ENCODE measurements at regions not wholly inside any gene's neighbourhood (a gene's known extent, or its start where the extent isn't known, plus 50 kb on each side); places are given as distances from the start of the nearest gene placed in this dataset.
"Not testable (repeated sequence)": the region's sequence is repeated elsewhere in the genome, so short reads cannot be mapped to it uniquely, and the experiment has no call there.

DNA sequence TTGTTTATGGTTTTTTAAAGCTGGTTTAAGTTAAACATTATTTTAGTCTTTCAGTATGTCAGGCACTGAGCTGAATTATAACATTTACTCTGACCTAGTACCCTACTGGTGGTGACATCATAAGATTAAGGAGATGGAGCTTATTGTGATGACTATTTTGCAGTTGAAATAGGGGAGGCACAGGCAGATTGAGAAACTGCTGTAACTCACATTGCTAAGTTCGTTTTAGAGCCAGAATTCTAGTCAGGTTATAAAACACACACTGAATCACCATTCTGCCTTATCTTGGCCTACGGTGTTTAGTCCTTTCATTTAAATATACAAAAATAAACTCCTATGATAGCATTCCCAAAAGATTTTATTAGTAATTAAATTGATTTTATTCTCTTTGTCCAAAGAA is 584.1 kb downstream of the TFAP2A start:
- intact Hi-C loops (cut with DNase I; ENCODE audit: low total_unique reads) = no loop called here
- no peaks in the 10 kb centered on the region for H3K36me3 ChIP-seq
- WGBS, 5 donors = 60 to 66% (median 61%) methylated on average over 2 of the region's 2 CpGs

DNA sequence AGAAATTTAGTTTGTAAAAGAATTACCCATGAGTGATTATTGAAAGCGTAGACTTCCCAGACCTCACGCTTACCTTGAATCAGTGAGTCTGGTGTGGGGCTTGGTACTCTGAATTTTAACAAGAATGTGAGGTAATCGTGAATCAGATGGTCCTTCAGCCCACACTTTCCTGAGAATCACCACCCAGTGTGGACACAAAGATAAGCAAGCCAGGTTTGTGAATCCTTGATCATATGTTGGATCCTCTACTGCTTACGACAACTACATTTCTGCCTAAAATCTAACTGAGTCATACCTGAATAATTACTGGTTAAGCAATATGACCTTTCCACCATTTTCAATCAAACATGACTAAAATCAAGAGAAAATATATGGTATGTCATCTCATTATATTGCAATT is 589.3 kb downstream of the TFAP2A start:
- no peaks in the 10 kb centered on the region for H3K9me3 ChIP-seq
- H3K36me3 ChIP-seq = no peaks in the 10 kb centered on the region
- no peaks in the 10 kb centered on the region for H3K4me1 ChIP-seq
- no peak overlapping the region for H3K4me3 ChIP-seq
- intact Hi-C loops (cut with DNase I; ENCODE audit: low total_unique reads) = no loop called here
- TF ChIP-seq POLR2A (IDR thresholded peaks at IDR 0.05) = no peak
- no peak for TF ChIP-seq POLR2AphosphoS5 (IDR thresholded peaks at IDR 0.05)
- TF ChIP-seq, protein P1, sequence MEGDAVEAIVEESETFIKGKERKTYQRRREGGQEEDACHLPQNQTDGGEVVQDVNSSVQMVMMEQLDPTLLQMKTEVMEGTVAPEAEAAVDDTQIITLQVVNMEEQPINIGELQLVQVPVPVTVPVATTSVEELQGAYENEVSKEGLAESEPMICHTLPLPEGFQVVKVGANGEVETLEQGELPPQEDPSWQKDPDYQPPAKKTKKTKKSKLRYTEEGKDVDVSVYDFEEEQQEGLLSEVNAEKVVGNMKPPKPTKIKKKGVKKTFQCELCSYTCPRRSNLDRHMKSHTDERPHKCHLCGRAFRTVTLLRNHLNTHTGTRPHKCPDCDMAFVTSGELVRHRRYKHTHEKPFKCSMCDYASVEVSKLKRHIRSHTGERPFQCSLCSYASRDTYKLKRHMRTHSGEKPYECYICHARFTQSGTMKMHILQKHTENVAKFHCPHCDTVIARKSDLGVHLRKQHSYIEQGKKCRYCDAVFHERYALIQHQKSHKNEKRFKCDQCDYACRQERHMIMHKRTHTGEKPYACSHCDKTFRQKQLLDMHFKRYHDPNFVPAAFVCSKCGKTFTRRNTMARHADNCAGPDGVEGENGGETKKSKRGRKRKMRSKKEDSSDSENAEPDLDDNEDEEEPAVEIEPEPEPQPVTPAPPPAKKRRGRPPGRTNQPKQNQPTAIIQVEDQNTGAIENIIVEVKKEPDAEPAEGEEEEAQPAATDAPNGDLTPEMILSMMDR (IDR thresholded peaks at IDR 0.05 in 8 of 11, conservative IDR thresholded peaks at IDR 0.05 in 3 of 11) = no peak
- H3K27me3 ChIP-seq (replicated peaks in 1 of 7) = no peaks in the 10 kb centered on the region
- no peak overlapping the region for H3K27ac ChIP-seq
- no peak for DNase-seq
- 81 to 90% (median 84%) methylated on average over 4 of the region's 4 CpGs for WGBS, 5 donors

More for the DNA sequence above, 584.1 kb downstream of the TFAP2A start:
- H3K9me3 ChIP-seq = peaks cover 0 to 3% (median 0%) of the 10 kb centered on the region in 8 donors
- H3K4me3 ChIP-seq = no peak overlapping the region
- H3K27me3 ChIP-seq (replicated peaks in 1 of 7) = no peaks in the 10 kb centered on the region
- no peaks in the 10 kb centered on the region for H3K4me1 ChIP-seq
- no peak for DNase-seq
- H3K27ac ChIP-seq = no peak overlapping the region
- TF ChIP-seq, protein P1 (IDR thresholded peaks at IDR 0.05 in 8 of 11, conservative IDR thresholded peaks at IDR 0.05 in 3 of 11) = no peak
- TF ChIP-seq POLR2AphosphoS5 (IDR thresholded peaks at IDR 0.05) = no peak

DNA sequence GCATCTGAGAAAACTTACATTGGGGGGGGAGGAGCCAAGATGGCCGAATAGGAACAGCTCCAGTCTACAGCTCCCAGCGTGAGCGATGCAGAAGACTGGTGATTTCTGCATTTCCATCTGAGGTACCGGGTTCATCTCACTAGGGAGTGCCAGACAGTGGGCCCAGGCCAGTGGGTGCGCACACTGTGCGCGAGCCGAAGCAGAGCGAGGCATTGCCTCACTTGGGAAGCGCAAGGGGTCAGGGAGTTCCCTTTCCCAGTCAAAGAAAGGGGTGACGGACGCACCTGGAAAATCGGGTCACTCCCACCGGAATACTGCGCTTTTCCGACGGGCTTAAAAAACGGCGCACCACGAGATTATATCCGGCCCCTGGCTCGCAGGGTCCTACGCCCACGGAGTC is 604.1 kb downstream of the TFAP2A start:
- H3K9me3 ChIP-seq = peaks cover 0 to 10% (median 4%) of the 10 kb centered on the region in 8 donors
- intact Hi-C loops (cut with DNase I; ENCODE audit: low total_unique reads); H3K27ac ChIP-seq; H3K4me3 ChIP-seq; H3K36me3 ChIP-seq; H3K27me3 ChIP-seq (replicated peaks in 1 of 7); H3K4me1 ChIP-seq; DNase-seq: not testable (repeated sequence)
- WGBS, 5 donors = 92 to 95% (median 94%) methylated on average over 24 of the region's 24 CpGs

- WGBS, 5 donors = 77 to 90% (median 84%) methylated on average over 6 of the region's 6 CpGs
- H3K4me3 ChIP-seq = no peak overlapping the region
- H3K27ac ChIP-seq = no peak overlapping the region
- intact Hi-C loops (cut with DNase I; ENCODE audit: low total_unique reads) = no loop called here
- H3K9me3 ChIP-seq = peaks cover 0 to 10% (median 5%) of the 10 kb centered on the region in 8 donors
- H3K36me3 ChIP-seq = no peaks in the 10 kb centered on the region
- no peaks in the 10 kb centered on the region for H3K4me1 ChIP-seq
- no peak for TF ChIP-seq POLR2A (IDR thresholded peaks at IDR 0.05)
- TF ChIP-seq, protein P1 (IDR thresholded peaks at IDR 0.05 in 8 of 11, conservative IDR thresholded peaks at IDR 0.05 in 3 of 11) = no peak
- TF ChIP-seq POLR2AphosphoS5 (IDR thresholded peaks at IDR 0.05) = no peak
- no peak for DNase-seq
- no peaks in the 10 kb centered on the region for H3K27me3 ChIP-seq (replicated peaks in 1 of 7)
These were observed 604.6 kb downstream of the TFAP2A start for GRCh38 chr6:9810286-9810685.

- no peak for DNase-seq
- H3K27me3 ChIP-seq (replicated peaks in 1 of 7) = no peaks in the 10 kb centered on the region
- no peaks in the 10 kb centered on the region for H3K36me3 ChIP-seq
- no peak overlapping the region for H3K27ac ChIP-seq
- 70 to 80% (median 73%) methylated on average over 6 of the region's 6 CpGs for WGBS, 5 donors
- TF ChIP-seq POLR2A (IDR thresholded peaks at IDR 0.05) (no peak), POLR2AphosphoS5 (IDR thresholded peaks at IDR 0.05) (no peak)
- TF ChIP-seq, protein P1 (IDR thresholded peaks at IDR 0.05 in 8 of 11, conservative IDR thresholded peaks at IDR 0.05 in 3 of 11) = no peak
- intact Hi-C loops (cut with DNase I; ENCODE audit: low total_unique reads) = no loop called here
- no peaks in the 10 kb centered on the region for H3K4me1 ChIP-seq
- peaks cover 0 to 16% (median 7%) of the 10 kb centered on the region in 8 donors for H3K9me3 ChIP-seq
- no peak overlapping the region for H3K4me3 ChIP-seq
These were observed 608.7 kb downstream of the TFAP2A start for GRCh38 chr6:9806195-9806594.

Data from spleen (tissue), 11 donors.